ENCODE measurements at regions not wholly inside any gene's neighbourhood (a gene's known extent, or its start where the extent isn't known, plus 50 kb on each side); places are given as distances from the start of the nearest gene placed in this dataset.

DNA sequence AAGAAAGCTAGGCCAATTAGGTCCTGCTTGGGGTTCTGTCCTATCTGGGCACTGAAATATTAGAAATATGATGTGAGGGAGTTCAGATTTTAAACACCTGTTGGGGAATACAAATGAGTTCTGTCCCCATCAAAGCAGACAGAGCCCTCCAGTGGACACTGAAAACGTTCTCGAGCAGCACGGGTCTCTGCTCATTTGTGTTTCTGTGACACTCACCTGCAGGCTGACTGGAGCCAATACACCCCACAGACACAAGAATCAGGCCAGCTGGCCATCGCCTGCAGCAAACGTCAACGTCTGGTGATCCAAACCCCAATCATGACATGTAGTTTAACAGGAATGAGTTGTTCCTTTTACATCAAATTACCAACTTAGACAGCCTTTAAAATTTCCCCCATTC is 493.4 kb upstream of the TMEM132C start:
- TF ChIP-seq CTCF (IDR thresholded peaks at IDR 0.05; ENCODE audit: borderline replicate concordance, insufficient read depth, low read depth, low read length): no peak

GRCh38 chr12:127774828-127775227 is 492.1 kb upstream of the TMEM132C start:
- H3K4me3 ChIP-seq (ENCODE audit: low read depth, low read length): no peak overlapping the region
- no peak for TF ChIP-seq CTCF (IDR thresholded peaks at IDR 0.05; ENCODE audit: borderline replicate concordance, insufficient read depth, low read depth, low read length)

More for the DNA sequence above, 493.4 kb upstream of the TMEM132C start:
- H3K4me3 ChIP-seq (ENCODE audit: low read depth, low read length): no peak overlapping the region

GRCh38 chr12:127779301-127780045 is 487.5 kb upstream of the TMEM132C start:
- no peak for TF ChIP-seq CTCF (IDR thresholded peaks at IDR 0.05; ENCODE audit: borderline replicate concordance, insufficient read depth, low read depth, low read length)
- H3K4me3 ChIP-seq (ENCODE audit: low read depth, low read length): no peak overlapping the region

DNA sequence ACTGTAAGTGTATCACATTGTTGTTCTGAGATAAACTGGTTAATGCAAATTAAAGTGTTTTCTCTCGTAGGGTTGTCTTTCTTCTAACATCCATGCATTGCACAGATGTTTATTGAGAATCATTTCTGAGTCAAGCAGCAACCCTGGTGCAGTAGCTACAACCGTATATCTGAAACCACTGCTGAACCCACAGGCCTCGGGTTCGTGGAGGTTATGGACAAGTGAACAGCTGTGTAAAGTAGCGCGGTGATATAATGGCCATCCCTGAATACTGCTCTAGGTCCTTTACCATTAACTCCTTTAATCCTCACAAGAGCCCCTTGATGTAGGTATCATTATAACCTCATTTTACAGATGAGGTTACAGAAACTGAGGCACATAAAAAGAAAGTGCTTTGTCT is 486.1 kb upstream of the TMEM132C start:
- no peak for TF ChIP-seq CTCF (IDR thresholded peaks at IDR 0.05; ENCODE audit: borderline replicate concordance, insufficient read depth, low read depth, low read length)
- no peak overlapping the region for H3K4me3 ChIP-seq (ENCODE audit: low read depth, low read length)

- no peak overlapping the region for H3K4me3 ChIP-seq (ENCODE audit: low read depth, low read length)
- TF ChIP-seq CTCF (IDR thresholded peaks at IDR 0.05; ENCODE audit: borderline replicate concordance, insufficient read depth, low read depth, low read length): no peak
Measured at GRCh38 chr12:127781336-127781735, 485.6 kb upstream of the TMEM132C start.

DNA sequence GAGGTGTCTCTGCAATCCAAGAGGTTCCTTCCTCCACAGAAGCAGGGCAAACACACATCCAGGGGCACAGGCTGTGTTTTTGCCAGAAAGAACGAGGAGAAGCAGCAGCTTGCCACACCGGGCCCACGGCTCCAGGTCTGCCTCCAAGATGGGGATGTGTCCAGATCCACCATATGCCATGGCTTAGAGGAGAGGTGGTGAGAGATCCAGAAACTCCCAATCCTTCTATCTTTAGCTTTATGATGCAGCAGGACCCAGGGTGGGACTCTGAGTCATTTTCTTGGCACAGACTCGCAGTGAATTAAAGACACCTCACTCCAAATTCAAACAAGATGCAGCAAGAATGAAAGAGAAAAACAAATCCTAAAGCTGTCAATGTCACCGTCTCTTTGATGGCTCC is 481.4 kb upstream of the TMEM132C start:
- H3K4me3 ChIP-seq (ENCODE audit: low read depth, low read length): no peak overlapping the region
- no peak for TF ChIP-seq CTCF (IDR thresholded peaks at IDR 0.05; ENCODE audit: borderline replicate concordance, insufficient read depth, low read depth, low read length)

DNA sequence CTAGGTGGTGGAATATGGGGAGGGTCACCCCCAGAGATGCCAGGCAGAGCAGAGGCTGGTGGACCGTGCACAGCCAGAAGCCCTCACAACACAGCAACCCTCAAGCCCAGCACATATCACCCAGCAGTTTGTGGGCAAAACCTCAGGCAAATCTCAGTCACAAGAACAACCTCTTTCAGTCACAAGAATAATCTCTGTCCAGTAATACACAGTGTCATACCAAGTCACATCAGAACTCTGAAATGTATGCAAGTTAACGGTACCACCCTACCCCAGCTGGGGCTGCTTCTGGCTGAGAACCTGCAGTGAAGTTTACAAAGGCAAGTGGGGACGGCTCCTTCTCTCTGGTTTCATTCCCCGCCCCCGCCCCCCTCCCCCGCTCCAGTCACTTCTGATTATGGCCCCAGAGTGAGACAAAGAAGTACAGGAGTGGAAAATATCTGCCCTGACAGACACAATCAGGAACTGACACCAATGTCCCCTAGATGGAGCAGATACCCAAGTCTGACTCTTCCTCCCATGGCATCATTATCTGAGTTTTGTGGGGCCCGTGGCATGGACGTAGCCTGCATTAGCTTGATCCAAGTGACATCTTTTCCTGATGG is 480.9 kb upstream of the TMEM132C start:
- no peak for TF ChIP-seq CTCF (IDR thresholded peaks at IDR 0.05; ENCODE audit: borderline replicate concordance, insufficient read depth, low read depth, low read length)
- H3K4me3 ChIP-seq (ENCODE audit: low read depth, low read length): no peak overlapping the region

Measured in GM12875 (cell line).